IMR-90 (cell line): ENCODE measurements at regions not wholly inside any gene's neighbourhood (a gene's known extent, or its start where the extent isn't known, plus 50 kb on each side); places are given as distances from the start of the nearest gene placed in this dataset.

Experiments
- ATAC-seq: fragments of 200-7000 bp; cut with Tn5 transposase; 2 replicates; pipeline ENCODE4 v1.9.1; 2020; ENCODE audit warnings: low read depth, mild to moderate bottlenecking, moderate library complexity
- BruUV-seq: library from RNA; stranded (reverse); fragments of 400-500 nt; replicated peaks from 2 replicates; lab custom pipeline; 2021; lab: Mats Ljungman, UMichigan
- CTCF ChIA-PET: fragments of 300-600 bp; formaldehyde crosslinking; extraction: SDS; loops from one replicate; lab custom pipeline; 2021; ENCODE audit warnings: antibody characterized with exemption; lab: Yijun Ruan, JAX
- POLR2A ChIA-PET: fragments of 300-600 bp; sonication (Branson Sonifier 250); formaldehyde crosslinking; loops from one replicate; lab custom pipeline; 2022; ENCODE audit warnings: antibody characterized with exemption; ENCODE audit not compliant: unreplicated experiment; lab: Charles Lee
- DNase-seq: peaks from one replicate; pipeline ENCODE4 v3.0.0; 2013
- H2AFZ ChIP-seq: replicated peaks from 2 replicates; pipeline ENCODE3; 2013; ENCODE audit warnings: low read length, mild to moderate bottlenecking; ENCODE audit not compliant: poor library complexity
- H2AK5ac ChIP-seq: 2 replicates; pipeline ENCODE4 v1.6.1; 2013; ENCODE audit warnings: low read depth, low read length, inconsistent platforms
- H2AK9ac ChIP-seq: replicated peaks from 2 replicates; pipeline ENCODE3; 2013; ENCODE audit warnings: mild to moderate bottlenecking, low read depth, low read length, moderate library complexity; ENCODE audit not compliant: poor library complexity
- H2BK120ac ChIP-seq: 2 replicates; pipeline ENCODE4 v1.6.1; 2013; ENCODE audit warnings: low read depth, low read length, inconsistent platforms
- H2BK15ac ChIP-seq: 3 replicates; pipeline ENCODE4 v1.6.1; 2013; ENCODE audit warnings: low read depth, low read length, inconsistent platforms
- H2BK20ac ChIP-seq: 2 replicates; pipeline ENCODE4 v1.6.1; 2013; ENCODE audit warnings: low read depth, mild to moderate bottlenecking, inconsistent platforms, low read length, moderate library complexity
- H2BK5ac ChIP-seq: 2 replicates; pipeline ENCODE4 v1.6.1; 2013; ENCODE audit warnings: mild to moderate bottlenecking, low read depth, low read length, inconsistent platforms; ENCODE audit not compliant: poor library complexity, severe bottlenecking
- H3K14ac ChIP-seq: replicated peaks from 2 replicates; pipeline ENCODE4 v1.6.1; 2013; ENCODE audit warnings: low read depth, low read length, inconsistent platforms
- H3K18ac ChIP-seq: 2 replicates; pipeline ENCODE4 v1.6.1; 2013; ENCODE audit warnings: low read depth, low read length, control low read depth
- H3K23ac ChIP-seq: 2 replicates; pipeline ENCODE4 v1.6.1; 2013; ENCODE audit warnings: low read depth, low read length, inconsistent platforms
- H3K27ac ChIP-seq: 2 replicates; pipeline ENCODE4 v1.5.1; 2013; ENCODE audit warnings: mild to moderate bottlenecking, control low read depth, low read length; ENCODE audit not compliant: insufficient read depth
- H3K27me3 ChIP-seq: 2 replicates; pipeline ENCODE4 v1.6.1; 2013; ENCODE audit warnings: low read length; ENCODE audit not compliant: control insufficient read depth, insufficient read depth
- H3K36me3 ChIP-seq: 2 replicates; pipeline ENCODE4 v1.6.1; 2013; ENCODE audit warnings: low read length, mixed read lengths; ENCODE audit not compliant: control insufficient read depth, insufficient read depth
- H3K4ac ChIP-seq: 2 replicates; pipeline ENCODE4 v1.6.1; 2013; ENCODE audit warnings: low read depth, low read length, inconsistent platforms
- H3K4me1 ChIP-seq: 2 replicates; pipeline ENCODE4 v1.6.1; 2013; ENCODE audit warnings: low read length, mixed read lengths; ENCODE audit not compliant: control insufficient read depth, insufficient read depth
- H3K4me2 ChIP-seq: 2 replicates; pipeline ENCODE4 v1.6.1; 2013; ENCODE audit warnings: low read depth, mild to moderate bottlenecking, control low read depth, low read length, moderate library complexity
- H3K4me3 ChIP-seq: 2 replicates; pipeline ENCODE4 v1.5.1; 2013; ENCODE audit warnings: low read depth, mild to moderate bottlenecking, control low read depth, low read length, moderate library complexity; ENCODE audit not compliant: insufficient read depth
- H3K56ac ChIP-seq: 2 replicates; pipeline ENCODE4 v1.6.1; 2013; ENCODE audit warnings: low read length, inconsistent platforms; ENCODE audit not compliant: insufficient read depth; ENCODE audit errors: extremely low read depth
- H3K79me1 ChIP-seq, 2 experiments: 2 replicates each; pipeline ENCODE4 v1.6.1; 2013; ENCODE audit warnings: low read length in 2 of 2, inconsistent platforms in 1 of 2, low read depth in 1 of 2
- H3K9ac ChIP-seq: 2 replicates; pipeline ENCODE4 v1.6.1; 2013; ENCODE audit warnings: low read depth, low read length, control low read depth
- H3K9me1 ChIP-seq: 2 replicates; pipeline ENCODE4 v1.6.1; 2013; ENCODE audit warnings: low read length, inconsistent platforms; ENCODE audit not compliant: insufficient read depth
- H3K9me3 ChIP-seq: 2 replicates; pipeline ENCODE4 v1.6.1; 2013; ENCODE audit warnings: low read length; ENCODE audit not compliant: control insufficient read depth, insufficient read depth
- H4K20me1 ChIP-seq: 2 replicates; pipeline ENCODE4 v1.6.1; 2013; ENCODE audit warnings: low read length, inconsistent platforms; ENCODE audit not compliant: insufficient read depth
- H4K5ac ChIP-seq: 2 replicates; pipeline ENCODE4 v1.6.1; 2013; ENCODE audit warnings: mild to moderate bottlenecking, low read depth, low read length, control low read depth
- H4K8ac ChIP-seq, 2 experiments: 2 replicates each; pipeline ENCODE4 v1.6.1; 2013; ENCODE audit warnings: low read depth in 2 of 2, low read length in 2 of 2, control low read depth in 1 of 2, inconsistent platforms in 1 of 2
- H4K91ac ChIP-seq: 2 replicates; pipeline ENCODE4 v1.6.1; 2013; ENCODE audit warnings: low read depth, low read length, inconsistent platforms; ENCODE audit not compliant: insufficient read depth
- BHLHE40 ChIP-seq: fragments of 150-350 bp; IDR thresholded peaks from 2 replicates; pipeline ENCODE4 v1.6.1; 2016; ENCODE audit warnings: mild to moderate bottlenecking, low read depth, low read length
- CEBPB ChIP-seq: IDR thresholded peaks from 2 replicates; pipeline ENCODE4 v1.6.1; 2012; ENCODE audit warnings: low read depth, low read length, improper control_type of control experiment
- CHD1 ChIP-seq: IDR thresholded peaks from 2 replicates; pipeline ENCODE4 v1.6.1; 2012; ENCODE audit warnings: low read depth, low read length, improper control_type of control experiment
- CTCF ChIP-seq: conservative IDR thresholded peaks from 2 replicates; pipeline ENCODE4 v1.5.1; 2012; ENCODE audit warnings: mild to moderate bottlenecking, low read depth, low read length, improper control_type of control experiment
- FOS ChIP-seq: fragments of 150-350 bp; IDR thresholded peaks from 2 replicates; pipeline ENCODE4 v1.6.1; 2016; ENCODE audit warnings: low read depth, low read length
- MAFK ChIP-seq: IDR thresholded peaks from 2 replicates; pipeline ENCODE4 v1.6.1; 2012; ENCODE audit warnings: low read depth, low read length, improper control_type of control experiment
- MXI1 ChIP-seq: IDR thresholded peaks from 2 replicates; pipeline ENCODE4 v1.6.1; 2012; ENCODE audit warnings: low read depth, mild to moderate bottlenecking, low read length, moderate library complexity, borderline replicate concordance
- NFE2L2 ChIP-seq: fragments of 150-350 bp; IDR thresholded peaks from 2 replicates; pipeline ENCODE4 v1.6.1; 2016; ENCODE audit warnings: low read depth, mild to moderate bottlenecking, low read length
- RAD21 ChIP-seq: IDR thresholded peaks from 2 replicates; pipeline ENCODE4 v1.6.1; 2012; ENCODE audit warnings: low read length, improper control_type of control experiment
- RCOR1 ChIP-seq: IDR thresholded peaks from 2 replicates; pipeline ENCODE4 v1.6.1; 2012; ENCODE audit warnings: mild to moderate bottlenecking, low read length, improper control_type of control experiment; ENCODE audit not compliant: insufficient replicate concordance
- RFX5 ChIP-seq: IDR thresholded peaks from 2 replicates; pipeline ENCODE4 v1.8.0; 2012; ENCODE audit warnings: low read depth, mild to moderate bottlenecking, low read length, moderate library complexity
- SMC3 ChIP-seq: fragments of 150-350 bp; IDR thresholded peaks from 2 replicates; pipeline ENCODE4 v1.6.1; 2016; ENCODE audit warnings: low read depth, mild to moderate bottlenecking, antibody characterized with exemption, low read length, moderate library complexity
- USF2 ChIP-seq: fragments of 150-350 bp; IDR thresholded peaks from 2 replicates; pipeline ENCODE4 v1.6.1; 2017; ENCODE audit warnings: mild to moderate bottlenecking, antibody characterized with exemption, low read length, low read depth
- WGBS, 2 experiments: methylation state at CpG; one replicate each; pipeline versions ENCODE4 v1.1.5 to v1.1.7; 2013; ENCODE audit warnings: missing lambda C conversion rate in 2 of 2; ENCODE audit not compliant: insufficient read length in 1 of 2; ENCODE audit errors: extremely low coverage in 2 of 2; 5-methylcytosine and 5-hydroxymethylcytosine counted together
- dilution Hi-C: fragments of 300-500 bp; cut with HindIII; formaldehyde crosslinking; loops from one replicate; pipeline ENCODE4 v1.14.3; 2018; ENCODE audit warnings: low sequenced_read_pairs; ENCODE audit not compliant: unreplicated experiment
- in situ Hi-C: fragments of 300-500 bp; cut with MboI; formaldehyde crosslinking; loops from 3 replicates; pipeline ENCODE4 v1.14.3; 2019; ENCODE audit warnings: low sequenced_read_pairs, inconsistent platforms, mixed read lengths
- intact Hi-C: fragments of 100-400 bp; cut with micrococcal nuclease; formaldehyde crosslinking; loops from 2 replicates; pipeline ENCODE4 v1.10.0; 2022
- TF ChIP-seq, protein P1 (sequence below): fragments of 150-350 bp; IDR thresholded peaks from 2 replicates; pipeline ENCODE4 v1.6.1; 2016; ENCODE audit warnings: low read depth, mild to moderate bottlenecking, low read length, moderate library complexity, borderline replicate concordance

- DNase-seq (no peak), ATAC-seq (no peak)
- no peak overlapping the region for H2BK120ac ChIP-seq
- H2BK5ac ChIP-seq: no peak overlapping the region
- H3K18ac ChIP-seq: no peak overlapping the region
- H3K4me3 ChIP-seq: no peak overlapping the region
- no peak overlapping the region for H3K56ac ChIP-seq
- H4K20me1 ChIP-seq: no peaks in the 10 kb centered on the region
- intact Hi-C loops: no loop called here
- H3K4me1 ChIP-seq: no peaks in the 10 kb centered on the region
- H3K4me2 ChIP-seq: no peak overlapping the region
- H4K8ac ChIP-seq: no peak overlapping the region
- H2AK5ac ChIP-seq: no peak overlapping the region
- POLR2A ChIA-PET: no interaction called here
- no peak overlapping the region for H4K91ac ChIP-seq
- H3K9ac ChIP-seq: no peak overlapping the region
- dilution Hi-C loops: no loop called here
- WGBS, 2 experiments: 49% methylated on average over 7 of the region's 9 CpGs; no CpG with 5 or more reads in 1 of the 2 experiments
- H2BK20ac ChIP-seq: no peak overlapping the region
- H3K9me3 ChIP-seq: peaks cover 12% of the 10 kb centered on the region
- CTCF ChIA-PET: interaction anchor here (0.5 kb wide), 1 partner anchor 21 kb away, joined by 3 read pairs; no protein-coding TSS in a partner anchor
- H4K5ac ChIP-seq: no peak overlapping the region
- TF ChIP-seq NFE2L2 (no peak), RAD21 (no peak), BHLHE40 (no peak), SMC3 (no peak), CTCF (no peak), MAFK (no peak), USF2 (no peak), FOS (no peak), CEBPB (no peak), MXI1 (no peak), RFX5 (no peak), RCOR1 (no peak), CHD1 (no peak)
- TF ChIP-seq, protein P1, sequence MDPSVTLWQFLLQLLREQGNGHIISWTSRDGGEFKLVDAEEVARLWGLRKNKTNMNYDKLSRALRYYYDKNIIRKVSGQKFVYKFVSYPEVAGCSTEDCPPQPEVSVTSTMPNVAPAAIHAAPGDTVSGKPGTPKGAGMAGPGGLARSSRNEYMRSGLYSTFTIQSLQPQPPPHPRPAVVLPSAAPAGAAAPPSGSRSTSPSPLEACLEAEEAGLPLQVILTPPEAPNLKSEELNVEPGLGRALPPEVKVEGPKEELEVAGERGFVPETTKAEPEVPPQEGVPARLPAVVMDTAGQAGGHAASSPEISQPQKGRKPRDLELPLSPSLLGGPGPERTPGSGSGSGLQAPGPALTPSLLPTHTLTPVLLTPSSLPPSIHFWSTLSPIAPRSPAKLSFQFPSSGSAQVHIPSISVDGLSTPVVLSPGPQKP: no peak
- no TSS peak for BruUV-seq
- no peak overlapping the region for H2AFZ ChIP-seq
- no peaks in the 10 kb centered on the region for H3K79me1 ChIP-seq
- no peaks in the 10 kb centered on the region for H3K36me3 ChIP-seq
- in situ Hi-C loops: no loop called here
- H3K27me3 ChIP-seq: 0 out of 2 replicates have a peak, but pooled peaks cover 2% of the 10 kb centered on the region
- H2AK9ac ChIP-seq: no peak overlapping the region
- no peak overlapping the region for H2BK15ac ChIP-seq
- no peak overlapping the region for H3K23ac ChIP-seq
- H3K4ac ChIP-seq: no peak overlapping the region
- H3K14ac ChIP-seq: no peak overlapping the region
- H3K27ac ChIP-seq: no peak overlapping the region
- H3K9me1 ChIP-seq: no peaks in the 10 kb centered on the region
Observed at GRCh38 chr5:179454356-179454755, 96.0 kb upstream of the RUFY1 start.
